ENCODE measurements at regions not wholly inside any gene's neighbourhood (a gene's known extent, or its start where the extent isn't known, plus 50 kb on each side); places are given as distances from the start of the nearest gene placed in this dataset.

DNA sequence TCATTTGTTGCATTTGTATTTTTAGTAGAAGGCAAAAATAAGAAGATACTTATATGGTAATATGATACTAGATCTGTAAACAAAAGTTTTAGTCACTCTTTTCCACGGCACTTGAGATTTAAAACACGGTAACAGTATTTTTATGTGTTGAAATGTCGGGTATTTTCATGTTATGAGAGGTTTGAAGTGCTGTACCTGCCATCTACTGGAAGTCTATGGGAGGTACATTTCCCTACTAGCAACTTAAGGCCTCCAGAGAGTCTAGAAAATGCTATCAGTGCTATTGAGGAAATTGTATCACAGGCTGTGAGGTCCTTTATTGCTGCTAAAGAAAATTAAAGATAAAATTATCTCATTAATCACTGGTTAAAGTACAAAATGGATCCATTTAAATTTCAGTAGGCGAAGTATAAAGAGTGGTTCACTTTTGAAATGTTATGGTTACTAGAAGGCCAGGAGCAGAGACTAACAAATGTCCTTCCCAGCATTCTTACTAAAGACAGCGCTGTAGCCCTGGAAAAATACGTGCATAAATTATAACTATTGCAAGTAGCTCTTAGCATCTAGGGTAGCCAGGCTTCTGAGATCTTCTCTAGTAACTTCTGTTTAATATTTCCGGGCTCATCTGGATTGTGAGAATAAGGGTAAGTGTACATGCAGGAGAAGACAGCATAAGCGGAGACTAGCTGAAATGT, 77.6 kb upstream of the PRKD1 start:
- TF ChIP-seq, protein P1, sequence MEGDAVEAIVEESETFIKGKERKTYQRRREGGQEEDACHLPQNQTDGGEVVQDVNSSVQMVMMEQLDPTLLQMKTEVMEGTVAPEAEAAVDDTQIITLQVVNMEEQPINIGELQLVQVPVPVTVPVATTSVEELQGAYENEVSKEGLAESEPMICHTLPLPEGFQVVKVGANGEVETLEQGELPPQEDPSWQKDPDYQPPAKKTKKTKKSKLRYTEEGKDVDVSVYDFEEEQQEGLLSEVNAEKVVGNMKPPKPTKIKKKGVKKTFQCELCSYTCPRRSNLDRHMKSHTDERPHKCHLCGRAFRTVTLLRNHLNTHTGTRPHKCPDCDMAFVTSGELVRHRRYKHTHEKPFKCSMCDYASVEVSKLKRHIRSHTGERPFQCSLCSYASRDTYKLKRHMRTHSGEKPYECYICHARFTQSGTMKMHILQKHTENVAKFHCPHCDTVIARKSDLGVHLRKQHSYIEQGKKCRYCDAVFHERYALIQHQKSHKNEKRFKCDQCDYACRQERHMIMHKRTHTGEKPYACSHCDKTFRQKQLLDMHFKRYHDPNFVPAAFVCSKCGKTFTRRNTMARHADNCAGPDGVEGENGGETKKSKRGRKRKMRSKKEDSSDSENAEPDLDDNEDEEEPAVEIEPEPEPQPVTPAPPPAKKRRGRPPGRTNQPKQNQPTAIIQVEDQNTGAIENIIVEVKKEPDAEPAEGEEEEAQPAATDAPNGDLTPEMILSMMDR (IDR thresholded peaks at IDR 0.05): peak; percentile 84
- no peak for TF ChIP-seq ZFX (IDR thresholded peaks at IDR 0.05; ENCODE audit: borderline replicate concordance)
